ENCODE measurements at regions not wholly inside any gene's neighbourhood (a gene's known extent, or its start where the extent isn't known, plus 50 kb on each side); places are given as distances from the start of the nearest gene placed in this dataset.
A peak's percentile ranks its signal among the peaks of the same experiment; 100 is the strongest.

GRCh38 chr4:106869551-106869950 is 166.6 kb downstream of the DKK2 start:
- no peak for ATAC-seq
- intact Hi-C loops (cut with DNase I): no loop called here
- no peak for DNase-seq

GRCh38 chr4:106868381-106869035 is 167.6 kb downstream of the DKK2 start:
- DNase-seq: no peak
- ATAC-seq: no peak
- intact Hi-C loops (cut with DNase I): no loop called here

GRCh38 chr4:106864231-106864630 is 171.9 kb downstream of the DKK2 start:
- no peak for ATAC-seq
- intact Hi-C loops (cut with DNase I): no loop called here
- DNase-seq: no peak

- DNase-seq (no peak), ATAC-seq (no peak)
- intact Hi-C loops (cut with DNase I): no loop called here
Observed at GRCh38 chr4:106854569-106855351, 181.4 kb downstream of the DKK2 start.

GRCh38 chr4:106852426-106852825 is 183.7 kb downstream of the DKK2 start:
- ATAC-seq (no peak), DNase-seq (no peak)
- intact Hi-C loops (cut with DNase I): no loop called here

GRCh38 chr4:106851726-106852125 is 184.4 kb downstream of the DKK2 start:
- no peak for DNase-seq
- intact Hi-C loops (cut with DNase I): no loop called here
- ATAC-seq: no peak

GRCh38 chr4:106850691-106851090 is 185.4 kb downstream of the DKK2 start:
- no peak for DNase-seq

GRCh38 chr4:106835919-106836318 is 200.2 kb downstream of the DKK2 start:
- DNase-seq: no peak
- intact Hi-C loops (cut with DNase I): no loop called here
- no peak for ATAC-seq

More at GRCh38 chr4:106850691-106851090, 185.4 kb downstream of the DKK2 start:
- intact Hi-C loops (cut with DNase I): no loop called here
- no peak for ATAC-seq

GRCh38 chr4:106830879-106831278 is 205.2 kb downstream of the DKK2 start:
- intact Hi-C loops (cut with DNase I): no loop called here
- no peak for ATAC-seq
- no peak for DNase-seq

GRCh38 chr4:106818764-106819163 is 217.3 kb downstream of the DKK2 start:
- intact Hi-C loops (cut with DNase I): no loop called here
- DNase-seq (no peak), ATAC-seq (no peak)

GRCh38 chr4:106816496-106816895 is 219.6 kb downstream of the DKK2 start:
- DNase-seq (no peak), ATAC-seq (no peak)
- intact Hi-C loops (cut with DNase I): no loop called here

GRCh38 chr4:106810122-106810521 is 226.0 kb downstream of the DKK2 start:
- intact Hi-C loops (cut with DNase I): no loop called here
- ATAC-seq (no peak), DNase-seq (no peak)

GRCh38 chr4:106809076-106809475 is 227.0 kb downstream of the DKK2 start:
- ATAC-seq: peak in 1 of 2 donors; percentile 40
- DNase-seq: no peak
- intact Hi-C loops (cut with DNase I): no loop called here

GRCh38 chr4:106806158-106806797 is 229.8 kb downstream of the DKK2 start:
- intact Hi-C loops (cut with DNase I): no loop called here
- no peak for ATAC-seq
- no peak for DNase-seq

- ATAC-seq (no peak), DNase-seq (no peak)
- intact Hi-C loops (cut with DNase I): no loop called here
Observed at GRCh38 chr4:106803083-106803482, 233.0 kb downstream of the DKK2 start.

GRCh38 chr4:106801386-106801785 is 234.7 kb downstream of the DKK2 start:
- no peak for ATAC-seq

GRCh38 chr4:106796876-106797275 is 239.2 kb downstream of the DKK2 start:
- no peak for DNase-seq
- no peak for ATAC-seq
- intact Hi-C loops (cut with DNase I): no loop called here

More at GRCh38 chr4:106801386-106801785, 234.7 kb downstream of the DKK2 start:
- intact Hi-C loops (cut with DNase I): no loop called here
- DNase-seq: no peak

GRCh38 chr4:106795326-106795725 is 240.8 kb downstream of the DKK2 start:
- DNase-seq (no peak), ATAC-seq (no peak)
- intact Hi-C loops (cut with DNase I): no loop called here

GRCh38 chr4:106793933-106794332 is 242.2 kb downstream of the DKK2 start:
- DNase-seq (no peak), ATAC-seq (no peak)
- intact Hi-C loops (cut with DNase I): no loop called here

GRCh38 chr4:106775636-106776035 is 260.5 kb downstream of the DKK2 start:
- intact Hi-C loops (cut with DNase I): no loop called here
- DNase-seq (no peak), ATAC-seq (no peak)

Data from left cardiac atrium (tissue), 4 donors.